ENCODE measurements at regions not wholly inside any gene's neighbourhood (a gene's known extent, or its start where the extent isn't known, plus 50 kb on each side); places are given as distances from the start of the nearest gene placed in this dataset.

DNA sequence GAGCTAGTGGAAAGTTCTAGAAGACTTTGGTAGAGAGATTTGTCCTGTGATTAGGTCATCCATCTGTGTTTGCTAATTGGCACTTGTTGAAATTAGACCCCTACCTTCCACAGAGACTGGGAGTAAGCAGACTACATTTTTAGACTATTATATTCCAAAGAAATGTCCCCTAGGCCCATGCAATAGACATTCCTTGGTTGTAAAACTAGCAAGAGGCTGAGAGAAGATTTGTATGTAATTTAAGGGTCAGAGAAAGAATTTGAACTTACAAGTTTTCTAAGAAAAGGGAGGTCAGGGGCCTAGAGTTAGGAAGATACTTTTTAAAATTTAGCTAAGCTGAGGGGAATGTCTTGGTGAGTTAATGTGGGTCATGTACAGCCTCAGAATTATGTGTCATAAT lies 470.7 kb upstream of the SLITRK1 start:
- Histone ChIP-seq H2AFZ (ENCODE audit: low read depth, low read length) (no peak overlapping the region), H3K27me3 (ENCODE audit: insufficient read depth, low read length, poor library complexity) (no peaks in the 10 kb centered on the region), H3K9ac (ENCODE audit: low read depth, low read length) (no peak overlapping the region), H3K79me2 (ENCODE audit: insufficient read depth, low read length) (no peaks in the 10 kb centered on the region), H3K9me3 (ENCODE audit: insufficient read depth, low read length, severe bottlenecking) (peaks cover 3% of the 10 kb centered on the region), H3K27ac (ENCODE audit: low read length) (no peak overlapping the region), H3K4me1 (ENCODE audit: insufficient read depth, low read length) (no peaks in the 10 kb centered on the region), H4K20me1 (ENCODE audit: insufficient read depth, low read length) (no peaks in the 10 kb centered on the region), H3K36me3 (ENCODE audit: insufficient read depth, low read length) (no peaks in the 10 kb centered on the region), H3K4me2 (ENCODE audit: insufficient read depth, low read length) (no peak overlapping the region), H3K4me3 (ENCODE audit: low read depth in 1 of 2, low read length in 2 of 2) (no peak overlapping the region)
- TF ChIP-seq, protein P1, sequence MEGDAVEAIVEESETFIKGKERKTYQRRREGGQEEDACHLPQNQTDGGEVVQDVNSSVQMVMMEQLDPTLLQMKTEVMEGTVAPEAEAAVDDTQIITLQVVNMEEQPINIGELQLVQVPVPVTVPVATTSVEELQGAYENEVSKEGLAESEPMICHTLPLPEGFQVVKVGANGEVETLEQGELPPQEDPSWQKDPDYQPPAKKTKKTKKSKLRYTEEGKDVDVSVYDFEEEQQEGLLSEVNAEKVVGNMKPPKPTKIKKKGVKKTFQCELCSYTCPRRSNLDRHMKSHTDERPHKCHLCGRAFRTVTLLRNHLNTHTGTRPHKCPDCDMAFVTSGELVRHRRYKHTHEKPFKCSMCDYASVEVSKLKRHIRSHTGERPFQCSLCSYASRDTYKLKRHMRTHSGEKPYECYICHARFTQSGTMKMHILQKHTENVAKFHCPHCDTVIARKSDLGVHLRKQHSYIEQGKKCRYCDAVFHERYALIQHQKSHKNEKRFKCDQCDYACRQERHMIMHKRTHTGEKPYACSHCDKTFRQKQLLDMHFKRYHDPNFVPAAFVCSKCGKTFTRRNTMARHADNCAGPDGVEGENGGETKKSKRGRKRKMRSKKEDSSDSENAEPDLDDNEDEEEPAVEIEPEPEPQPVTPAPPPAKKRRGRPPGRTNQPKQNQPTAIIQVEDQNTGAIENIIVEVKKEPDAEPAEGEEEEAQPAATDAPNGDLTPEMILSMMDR (IDR thresholded peaks at IDR 0.05; ENCODE audit: borderline replicate concordance, extremely low read depth, low read length, poor library complexity, severe bottlenecking) = no peak
- TF ChIP-seq EZH2 (IDR thresholded peaks at IDR 0.05; ENCODE audit: borderline replicate concordance, low read depth, low read length, severe bottlenecking) = no peak
- no peak for DNase-seq
- no peak for ATAC-seq (ENCODE audit: insufficient read depth, low read depth)

DNA sequence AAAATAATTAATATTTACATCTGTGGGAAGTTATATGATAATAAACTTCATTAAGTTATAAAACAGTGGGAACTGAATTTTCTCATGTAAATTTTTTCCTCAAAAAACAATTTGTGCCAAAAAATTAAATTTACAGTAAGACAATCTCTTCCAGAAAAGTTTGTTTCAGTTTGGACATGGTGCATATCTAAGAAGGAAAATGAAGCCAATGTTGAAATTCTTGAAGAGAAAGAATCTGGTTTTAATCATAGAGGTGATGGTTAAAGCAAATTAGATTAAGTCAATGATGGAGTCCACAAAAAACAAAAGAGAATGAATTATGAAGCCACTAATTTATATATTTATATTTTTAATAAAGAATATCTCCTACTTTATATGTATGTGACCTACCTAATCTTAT lies 457.2 kb upstream of the SLITRK1 start:
- Histone ChIP-seq H3K4me3 (ENCODE audit: low read depth in 1 of 2, low read length in 2 of 2) (no peak overlapping the region), H4K20me1 (ENCODE audit: insufficient read depth, low read length) (no peaks in the 10 kb centered on the region), H3K36me3 (ENCODE audit: insufficient read depth, low read length) (no peaks in the 10 kb centered on the region), H3K27me3 (ENCODE audit: insufficient read depth, low read length, poor library complexity) (no peaks in the 10 kb centered on the region), H3K9ac (ENCODE audit: low read depth, low read length) (no peak overlapping the region), H3K4me2 (ENCODE audit: insufficient read depth, low read length) (no peak overlapping the region), H2AFZ (ENCODE audit: low read depth, low read length) (no peak overlapping the region), H3K4me1 (ENCODE audit: insufficient read depth, low read length) (no peaks in the 10 kb centered on the region), H3K79me2 (ENCODE audit: insufficient read depth, low read length) (no peaks in the 10 kb centered on the region), H3K9me3 (ENCODE audit: insufficient read depth, low read length, severe bottlenecking) (no peaks in the 10 kb centered on the region), H3K27ac (ENCODE audit: low read length) (no peak overlapping the region)
- ATAC-seq (ENCODE audit: insufficient read depth, low read depth) (no peak), DNase-seq (no peak)
- no peak for TF ChIP-seq EZH2 (IDR thresholded peaks at IDR 0.05; ENCODE audit: borderline replicate concordance, low read depth, low read length, severe bottlenecking)
- TF ChIP-seq, protein P1 (IDR thresholded peaks at IDR 0.05; ENCODE audit: borderline replicate concordance, extremely low read depth, low read length, poor library complexity, severe bottlenecking) = no peak

DNA sequence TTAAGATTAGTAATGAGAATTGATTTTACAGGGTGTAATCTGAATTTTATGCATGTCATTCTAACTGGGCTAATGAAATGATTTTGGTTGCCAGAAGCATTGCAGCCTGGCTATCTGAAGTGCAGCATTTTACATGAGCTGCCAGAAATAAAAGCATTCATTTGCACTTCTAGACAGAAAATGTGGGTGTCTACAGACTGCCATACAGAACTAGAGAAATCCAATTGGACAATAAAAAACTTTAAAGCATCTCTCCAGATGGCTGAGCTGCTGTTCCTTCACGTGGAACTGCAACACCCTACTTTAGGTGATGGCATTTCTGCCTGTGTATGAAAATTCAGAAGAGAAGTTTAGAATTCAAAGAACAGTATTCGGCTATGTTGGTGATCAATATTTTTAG lies 450.1 kb upstream of the SLITRK1 start:
- H3K36me3 ChIP-seq (ENCODE audit: insufficient read depth, low read length) = no peaks in the 10 kb centered on the region
- ATAC-seq (ENCODE audit: insufficient read depth, low read depth) (no peak), DNase-seq (no peak)
- no peaks in the 10 kb centered on the region for H3K27me3 ChIP-seq (ENCODE audit: insufficient read depth, low read length, poor library complexity)
- H3K9me3 ChIP-seq (ENCODE audit: insufficient read depth, low read length, severe bottlenecking) = no peaks in the 10 kb centered on the region
- no peak overlapping the region for H3K27ac ChIP-seq (ENCODE audit: low read length)
- no peak overlapping the region for H3K4me3 ChIP-seq (ENCODE audit: low read depth in 1 of 2, low read length in 2 of 2)
- H4K20me1 ChIP-seq (ENCODE audit: insufficient read depth, low read length) = no peaks in the 10 kb centered on the region
- no peak overlapping the region for H3K4me2 ChIP-seq (ENCODE audit: insufficient read depth, low read length)
- H2AFZ ChIP-seq (ENCODE audit: low read depth, low read length) = no peak overlapping the region
- H3K79me2 ChIP-seq (ENCODE audit: insufficient read depth, low read length) = no peaks in the 10 kb centered on the region
- TF ChIP-seq, protein P1 (IDR thresholded peaks at IDR 0.05; ENCODE audit: borderline replicate concordance, extremely low read depth, low read length, poor library complexity, severe bottlenecking) = no peak
- TF ChIP-seq EZH2 (IDR thresholded peaks at IDR 0.05; ENCODE audit: borderline replicate concordance, low read depth, low read length, severe bottlenecking) = no peak
- no peak overlapping the region for H3K9ac ChIP-seq (ENCODE audit: low read depth, low read length)
- H3K4me1 ChIP-seq (ENCODE audit: insufficient read depth, low read length) = no peaks in the 10 kb centered on the region

GRCh38 chr13:84315527-84315926 lies 433.3 kb upstream of the SLITRK1 start:
- H3K27me3 ChIP-seq (ENCODE audit: insufficient read depth, low read length, poor library complexity) = no peaks in the 10 kb centered on the region
- no peak overlapping the region for H3K4me3 ChIP-seq (ENCODE audit: low read depth in 1 of 2, low read length in 2 of 2)
- no peaks in the 10 kb centered on the region for H3K4me1 ChIP-seq (ENCODE audit: insufficient read depth, low read length)
- no peak overlapping the region for H3K27ac ChIP-seq (ENCODE audit: low read length)
- no peaks in the 10 kb centered on the region for H4K20me1 ChIP-seq (ENCODE audit: insufficient read depth, low read length)
- no peak for TF ChIP-seq EZH2 (IDR thresholded peaks at IDR 0.05; ENCODE audit: borderline replicate concordance, low read depth, low read length, severe bottlenecking)
- TF ChIP-seq, protein P1 (IDR thresholded peaks at IDR 0.05; ENCODE audit: borderline replicate concordance, extremely low read depth, low read length, poor library complexity, severe bottlenecking) = no peak
- H2AFZ ChIP-seq (ENCODE audit: low read depth, low read length) = no peak overlapping the region
- no peak for DNase-seq
- H3K79me2 ChIP-seq (ENCODE audit: insufficient read depth, low read length) = no peaks in the 10 kb centered on the region
- H3K4me2 ChIP-seq (ENCODE audit: insufficient read depth, low read length) = no peak overlapping the region
- no peaks in the 10 kb centered on the region for H3K9me3 ChIP-seq (ENCODE audit: insufficient read depth, low read length, severe bottlenecking)
- H3K36me3 ChIP-seq (ENCODE audit: insufficient read depth, low read length) = no peaks in the 10 kb centered on the region
- no peak overlapping the region for H3K9ac ChIP-seq (ENCODE audit: low read depth, low read length)
- no peak for ATAC-seq (ENCODE audit: insufficient read depth, low read depth)
